C4-2B (cell line): ENCODE measurements at regions not wholly inside any gene's neighbourhood (a gene's known extent, or its start where the extent isn't known, plus 50 kb on each side); places are given as distances from the start of the nearest gene placed in this dataset.

Experiments
- ZFX ChIP-seq: fragments of 450-650 bp; IDR thresholded peaks from 2 replicates; pipeline ENCODE4 v1.6.1; 2017
- TF ChIP-seq, protein P1 (sequence below): fragments of 450-650 bp; conservative IDR thresholded peaks from 2 replicates; pipeline ENCODE4 v1.5.1; 2017; ENCODE audit warnings: mild to moderate bottlenecking

DNA sequence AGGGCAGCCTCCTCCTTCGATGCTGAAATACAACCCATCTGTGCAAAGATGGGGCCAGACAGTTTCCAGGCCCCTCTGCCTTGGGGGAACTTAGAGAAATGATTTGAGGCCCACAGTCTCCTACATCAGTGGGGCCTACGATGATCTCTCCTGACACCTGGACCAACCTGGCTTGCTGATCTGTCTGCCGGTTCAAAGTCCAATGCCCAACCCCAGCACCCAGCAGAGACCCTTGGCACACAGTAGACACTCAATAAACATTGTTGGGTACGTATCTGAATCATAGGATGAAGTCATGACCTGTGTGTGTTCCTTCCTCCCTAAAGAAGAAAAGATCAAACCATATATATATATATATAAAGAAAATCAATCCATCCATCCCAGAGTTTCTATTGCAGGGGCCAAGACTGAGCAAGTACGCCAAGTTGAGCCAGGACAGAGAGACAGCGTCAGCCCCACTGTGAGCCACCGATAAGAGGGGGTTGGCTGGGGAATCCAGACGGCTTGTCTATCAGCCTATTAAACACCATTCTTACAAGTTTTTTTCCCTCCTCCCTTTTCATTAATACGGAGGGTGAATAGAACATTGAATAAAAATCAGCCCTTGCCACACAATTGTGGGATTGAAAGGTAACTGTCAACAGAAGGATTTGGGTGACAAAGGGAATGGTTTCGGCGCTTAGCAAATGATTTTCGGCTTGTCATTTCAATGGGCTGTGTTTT lies 244.1 kb downstream of the MN1 start:
- TF ChIP-seq, protein P1, sequence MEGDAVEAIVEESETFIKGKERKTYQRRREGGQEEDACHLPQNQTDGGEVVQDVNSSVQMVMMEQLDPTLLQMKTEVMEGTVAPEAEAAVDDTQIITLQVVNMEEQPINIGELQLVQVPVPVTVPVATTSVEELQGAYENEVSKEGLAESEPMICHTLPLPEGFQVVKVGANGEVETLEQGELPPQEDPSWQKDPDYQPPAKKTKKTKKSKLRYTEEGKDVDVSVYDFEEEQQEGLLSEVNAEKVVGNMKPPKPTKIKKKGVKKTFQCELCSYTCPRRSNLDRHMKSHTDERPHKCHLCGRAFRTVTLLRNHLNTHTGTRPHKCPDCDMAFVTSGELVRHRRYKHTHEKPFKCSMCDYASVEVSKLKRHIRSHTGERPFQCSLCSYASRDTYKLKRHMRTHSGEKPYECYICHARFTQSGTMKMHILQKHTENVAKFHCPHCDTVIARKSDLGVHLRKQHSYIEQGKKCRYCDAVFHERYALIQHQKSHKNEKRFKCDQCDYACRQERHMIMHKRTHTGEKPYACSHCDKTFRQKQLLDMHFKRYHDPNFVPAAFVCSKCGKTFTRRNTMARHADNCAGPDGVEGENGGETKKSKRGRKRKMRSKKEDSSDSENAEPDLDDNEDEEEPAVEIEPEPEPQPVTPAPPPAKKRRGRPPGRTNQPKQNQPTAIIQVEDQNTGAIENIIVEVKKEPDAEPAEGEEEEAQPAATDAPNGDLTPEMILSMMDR: no peak
- no peak for TF ChIP-seq ZFX
